HCT116 (cell line): ENCODE measurements at regions not wholly inside any gene's neighbourhood (a gene's known extent, or its start where the extent isn't known, plus 50 kb on each side); places are given as distances from the start of the nearest gene placed in this dataset.

Source experiments
- CEBPB ChIP-seq: IDR thresholded peaks from 2 replicates; pipeline ENCODE4 v1.6.1; 2012; ENCODE audit warnings: low read depth
- SRF ChIP-seq: IDR thresholded peaks from 2 replicates; pipeline ENCODE4 v1.6.1; 2012; ENCODE audit warnings: low read depth
- TF ChIP-seq, protein P1 (sequence below), 3 experiments: fragments of 200-600 bp in 1 of 3; sonication (generic) in 1 of 3; IDR thresholded peaks in 2 of 3; conservative IDR thresholded peaks in 1 of 3; 2 replicates each; pipeline ENCODE4 v1.5.1; 2012 to 2017; ENCODE audit warnings: low read depth in 2 of 3, low read length in 2 of 3, antibody characterized with exemption in 1 of 3, borderline replicate concordance in 1 of 3, control low read depth in 1 of 3, mild to moderate bottlenecking in 1 of 3, mixed read lengths in 1 of 3, mixed run types in 1 of 3, moderate library complexity in 1 of 3; ENCODE audit not compliant: insufficient read depth in 1 of 3

DNA sequence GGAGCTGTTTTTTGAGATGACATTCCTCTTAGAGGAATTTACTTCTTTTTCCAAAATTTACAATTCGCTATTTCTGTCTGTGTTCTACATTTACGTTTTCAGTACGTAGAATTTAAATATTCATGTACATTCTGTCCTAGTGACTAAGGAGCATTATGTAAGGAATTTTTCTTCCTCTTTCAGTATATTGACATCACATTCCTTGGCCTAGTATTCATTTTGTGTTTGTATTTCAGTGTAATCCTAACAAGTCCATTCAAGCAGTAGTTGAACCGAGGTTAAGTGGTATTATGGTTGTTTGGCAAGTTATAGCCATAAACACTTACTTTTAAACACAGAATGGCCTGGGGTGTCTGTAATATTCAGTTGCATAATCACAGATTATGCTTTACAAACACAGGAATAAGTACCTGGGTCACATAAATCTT is 465.2 kb downstream of the PCNX1 start:
- TF ChIP-seq, protein P1, sequence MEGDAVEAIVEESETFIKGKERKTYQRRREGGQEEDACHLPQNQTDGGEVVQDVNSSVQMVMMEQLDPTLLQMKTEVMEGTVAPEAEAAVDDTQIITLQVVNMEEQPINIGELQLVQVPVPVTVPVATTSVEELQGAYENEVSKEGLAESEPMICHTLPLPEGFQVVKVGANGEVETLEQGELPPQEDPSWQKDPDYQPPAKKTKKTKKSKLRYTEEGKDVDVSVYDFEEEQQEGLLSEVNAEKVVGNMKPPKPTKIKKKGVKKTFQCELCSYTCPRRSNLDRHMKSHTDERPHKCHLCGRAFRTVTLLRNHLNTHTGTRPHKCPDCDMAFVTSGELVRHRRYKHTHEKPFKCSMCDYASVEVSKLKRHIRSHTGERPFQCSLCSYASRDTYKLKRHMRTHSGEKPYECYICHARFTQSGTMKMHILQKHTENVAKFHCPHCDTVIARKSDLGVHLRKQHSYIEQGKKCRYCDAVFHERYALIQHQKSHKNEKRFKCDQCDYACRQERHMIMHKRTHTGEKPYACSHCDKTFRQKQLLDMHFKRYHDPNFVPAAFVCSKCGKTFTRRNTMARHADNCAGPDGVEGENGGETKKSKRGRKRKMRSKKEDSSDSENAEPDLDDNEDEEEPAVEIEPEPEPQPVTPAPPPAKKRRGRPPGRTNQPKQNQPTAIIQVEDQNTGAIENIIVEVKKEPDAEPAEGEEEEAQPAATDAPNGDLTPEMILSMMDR (IDR thresholded peaks at IDR 0.05 in 2 of 3, conservative IDR thresholded peaks at IDR 0.05 in 1 of 3; ENCODE audit: borderline replicate concordance in 1 of 3, insufficient read depth in 1 of 3, low read depth in 2 of 3, low read length in 2 of 3), result no peak
- no peak for TF ChIP-seq SRF
- TF ChIP-seq CEBPB, result no peak
